ENCODE measurements at regions not wholly inside any gene's neighbourhood (a gene's known extent, or its start where the extent isn't known, plus 50 kb on each side); places are given as distances from the start of the nearest gene placed in this dataset.

- TF ChIP-seq JUN (IDR thresholded peaks at IDR 0.05; ENCODE audit: borderline replicate concordance, low read depth, low read length), result no peak
- no peak for TF ChIP-seq JUN (CRISPR knock-in tag; IDR thresholded peaks at IDR 0.05; ENCODE audit: borderline replicate concordance)
- no peak for TF ChIP-seq ZNF707 (CRISPR knock-in tag; conservative IDR thresholded peaks at IDR 0.05)
- TF ChIP-seq CTCF (IDR thresholded peaks at IDR 0.05 in 2 of 3, conservative IDR thresholded peaks at IDR 0.05 in 1 of 3; ENCODE audit: insufficient read depth in 2 of 3, low read depth in 1 of 3, low read length in 3 of 3), result no peak
- no peak for TF ChIP-seq TCF7L2 (IDR thresholded peaks at IDR 0.05; ENCODE audit: low read depth, low read length)
- no peak for TF ChIP-seq KLF16 (IDR thresholded peaks at IDR 0.05)
- TF ChIP-seq KDM1A (IDR thresholded peaks at IDR 0.05), result no peak
- no peak for TF ChIP-seq SMAD1 (IDR thresholded peaks at IDR 0.05; ENCODE audit: low read depth, low read length, partially characterized antibody)
- TF ChIP-seq RFX5 (IDR thresholded peaks at IDR 0.05; ENCODE audit: low read depth, low read length), result no peak
- no peak for TF ChIP-seq ARID2 (IDR thresholded peaks at IDR 0.05)
- no peak for TF ChIP-seq ZBTB9 (CRISPR knock-in tag; IDR thresholded peaks at IDR 0.05)
These were observed 205.3 kb upstream of the CLNK start for GRCh38 chr4:10889819-10890218.
